SU-DHL-6 (cell line): ENCODE measurements at regions not wholly inside any gene's neighbourhood (a gene's known extent, or its start where the extent isn't known, plus 50 kb on each side); places are given as distances from the start of the nearest gene placed in this dataset.

Experiments used
- CTCF ChIP-seq: fragments of 200-600 bp; sonication (generic); IDR thresholded peaks from one replicate; pipeline ENCODE4 v1.5.1; 2017; ENCODE audit warnings: antibody characterized with exemption, mild to moderate bottlenecking, low read length, moderate library complexity; ENCODE audit not compliant: insufficient read depth, poor library complexity, severe bottlenecking
- EZH2phosphoT487 ChIP-seq: fragments of 200-600 bp; sonication (generic), shearing (Covaris generic); conservative IDR thresholded peaks from 2 replicates; pipeline ENCODE4 v1.6.1; 2018; ENCODE audit warnings: mild to moderate bottlenecking, antibody characterized with exemption, low read length, moderate library complexity, mixed read lengths

- TF ChIP-seq CTCF (no peak), EZH2phosphoT487 (no peak)
Measured at GRCh38 chr5:105670596-105670995, 2000.1 kb downstream of the EFNA5 start.
